ENCODE measurements at regions not wholly inside any gene's neighbourhood (a gene's known extent, or its start where the extent isn't known, plus 50 kb on each side); places are given as distances from the start of the nearest gene placed in this dataset.

DNA sequence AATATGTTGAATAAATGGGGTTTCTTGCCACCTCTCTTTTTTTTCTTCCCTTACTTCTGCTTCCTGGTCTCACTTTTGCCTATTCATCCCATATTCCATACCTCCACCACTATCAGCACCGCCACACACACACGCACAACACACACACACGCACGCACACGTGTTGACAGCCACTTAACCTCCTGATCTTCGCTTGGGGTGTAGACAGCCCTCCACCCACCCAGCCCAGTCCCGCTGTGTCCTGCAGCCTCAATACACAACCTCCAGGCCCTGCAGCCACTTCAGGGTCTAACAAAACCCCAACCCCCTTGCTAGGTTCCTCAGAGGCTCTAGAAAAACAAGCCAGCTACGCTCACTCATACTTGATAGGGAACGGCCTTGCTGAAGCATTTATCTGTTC is 72.3 kb downstream of the LINC00237 start:
- DNase-seq (ENCODE audit: low read depth), result no peak

DNA sequence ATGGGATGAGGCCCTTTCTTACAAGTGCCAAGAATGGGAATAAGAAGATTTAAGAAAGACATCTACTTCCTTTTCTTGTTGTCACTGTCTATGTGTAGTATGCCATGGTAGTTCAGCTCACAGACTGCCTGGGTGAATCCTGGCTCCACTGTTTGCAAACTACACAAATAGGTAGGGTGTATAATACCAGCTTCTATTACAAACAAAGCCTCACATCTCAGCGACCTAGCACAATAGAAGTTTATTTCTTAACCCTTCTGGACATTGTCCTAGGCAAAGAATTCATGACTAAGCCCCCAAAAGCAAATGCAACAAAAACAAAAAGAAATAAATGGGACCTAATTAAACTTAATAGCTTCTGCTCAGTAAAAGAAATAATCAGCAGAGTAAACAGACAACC is 74.5 kb downstream of the LINC00237 start:
- DNase-seq (ENCODE audit: low read depth), result no peak

DNA sequence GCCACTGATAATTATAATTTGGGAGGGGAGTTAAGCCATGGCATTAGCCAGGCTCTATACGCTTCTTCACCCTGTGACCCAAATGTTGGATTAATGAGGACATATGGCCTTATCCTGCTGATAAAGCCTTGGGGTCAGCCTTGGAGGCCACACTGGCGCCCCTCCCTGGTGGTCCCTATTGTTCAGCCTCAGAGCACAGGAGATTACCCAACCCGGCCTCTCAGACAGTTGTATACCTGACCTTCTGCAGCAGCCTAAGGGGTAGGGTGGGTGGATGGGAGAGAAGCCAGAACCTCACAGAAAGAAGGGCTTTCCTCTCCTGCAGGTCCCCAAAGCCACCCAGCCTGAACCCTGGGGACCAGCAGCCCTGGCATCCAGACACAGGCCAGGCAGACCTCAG is 76.8 kb downstream of the LINC00237 start:
- DNase-seq (ENCODE audit: low read depth), result no peak

DNA sequence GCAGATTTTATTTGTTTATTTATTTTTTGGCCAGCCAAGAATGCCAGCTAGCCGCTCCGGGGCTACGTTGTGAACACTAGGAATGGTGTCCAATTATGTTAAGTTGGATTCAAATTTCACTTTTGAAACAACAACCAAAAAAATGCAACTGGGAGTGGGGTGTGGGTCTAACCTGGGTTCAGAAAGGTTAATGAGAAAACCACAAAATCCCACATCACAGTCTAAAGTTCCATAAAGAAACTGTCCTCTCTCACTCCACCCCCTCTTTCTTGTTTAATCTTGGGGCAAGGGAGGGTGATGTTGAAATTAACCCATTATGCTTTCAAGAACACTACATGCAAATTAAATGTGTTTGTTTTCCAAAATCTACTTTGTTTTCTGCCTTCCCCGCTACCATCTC is 77.2 kb downstream of the LINC00237 start:
- DNase-seq (ENCODE audit: low read depth), result no peak

DNA sequence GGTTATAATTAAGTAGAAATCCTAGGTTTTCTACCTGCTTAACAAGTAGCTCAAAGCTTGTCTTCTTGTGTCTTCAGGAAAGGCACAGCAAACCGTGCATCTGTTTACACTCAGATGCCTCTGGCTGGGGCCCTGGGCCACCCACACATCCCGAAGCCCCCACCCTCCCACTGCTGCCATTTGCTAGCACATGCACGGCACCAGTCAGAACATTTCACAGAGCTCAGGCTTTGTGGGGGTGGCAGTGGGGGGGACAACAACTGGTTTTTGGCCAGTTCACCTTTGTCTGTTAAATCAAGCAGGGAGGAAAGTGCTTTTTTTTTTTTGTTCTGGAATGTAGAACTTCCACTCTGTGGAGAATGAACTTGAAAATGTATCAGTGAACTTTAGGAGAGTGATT is 77.7 kb downstream of the LINC00237 start:
- no peak for DNase-seq (ENCODE audit: low read depth)

DNA sequence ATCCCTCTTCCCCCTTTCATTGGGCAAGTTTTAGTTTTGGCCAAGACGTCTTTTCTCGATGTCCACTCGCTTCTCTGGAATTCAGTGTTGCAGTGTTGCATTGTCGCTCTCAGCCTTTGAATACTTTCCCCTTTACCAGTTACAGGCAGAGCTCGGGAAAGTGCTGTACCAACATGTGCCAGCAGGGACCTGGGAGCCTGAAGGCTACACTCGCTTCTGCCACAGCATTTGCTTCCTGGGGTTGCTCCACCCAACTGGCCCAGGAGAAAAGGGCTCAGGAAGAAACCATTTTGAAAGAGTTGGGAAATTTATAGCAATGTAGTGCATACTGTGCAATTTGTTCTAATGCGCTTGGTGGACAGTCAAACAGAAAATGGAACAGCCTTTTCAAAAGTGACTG is 78.6 kb downstream of the LINC00237 start:
- peak; percentile 39 for DNase-seq (ENCODE audit: low read depth)

DNA sequence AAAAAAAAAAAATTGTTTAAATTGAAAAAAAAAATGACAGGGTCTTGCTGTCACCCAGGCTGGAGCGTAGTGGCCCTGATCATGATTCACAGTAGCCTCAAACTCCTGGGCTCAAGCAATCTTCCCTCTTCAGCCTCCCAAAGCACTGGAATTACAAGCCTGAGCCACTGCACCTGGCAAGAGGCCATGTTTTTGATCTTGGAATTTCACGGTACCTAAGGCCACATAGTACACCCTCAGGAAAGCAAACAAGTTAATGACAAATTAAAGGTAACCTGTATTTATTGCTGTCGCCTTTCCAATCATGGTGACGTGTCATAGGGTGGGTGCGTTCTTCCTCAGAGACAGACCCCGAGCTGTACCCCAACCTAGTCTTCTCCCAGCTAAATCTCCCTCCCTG is 79.2 kb downstream of the LINC00237 start:
- DNase-seq (ENCODE audit: low read depth), result no peak

DNA sequence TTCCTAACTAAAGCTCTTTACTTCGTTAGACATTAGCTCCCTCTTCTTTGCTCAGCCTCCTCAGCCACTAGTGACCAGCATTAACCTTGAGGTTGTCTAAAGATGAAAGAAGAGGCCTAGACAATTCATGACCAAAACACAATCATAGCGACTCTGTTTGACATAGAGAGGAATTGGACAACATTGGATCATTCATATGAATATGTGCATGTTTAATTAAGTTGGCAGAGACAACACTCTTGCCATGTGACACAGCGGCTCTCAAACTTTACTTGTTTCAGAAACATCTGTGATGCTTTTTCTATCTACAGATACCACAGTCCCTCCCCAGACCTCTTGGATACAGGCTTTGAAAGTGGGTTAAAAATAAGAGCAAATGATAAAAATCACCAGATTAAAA is 81.7 kb downstream of the LINC00237 start:
- no peak for DNase-seq (ENCODE audit: low read depth)

DNA sequence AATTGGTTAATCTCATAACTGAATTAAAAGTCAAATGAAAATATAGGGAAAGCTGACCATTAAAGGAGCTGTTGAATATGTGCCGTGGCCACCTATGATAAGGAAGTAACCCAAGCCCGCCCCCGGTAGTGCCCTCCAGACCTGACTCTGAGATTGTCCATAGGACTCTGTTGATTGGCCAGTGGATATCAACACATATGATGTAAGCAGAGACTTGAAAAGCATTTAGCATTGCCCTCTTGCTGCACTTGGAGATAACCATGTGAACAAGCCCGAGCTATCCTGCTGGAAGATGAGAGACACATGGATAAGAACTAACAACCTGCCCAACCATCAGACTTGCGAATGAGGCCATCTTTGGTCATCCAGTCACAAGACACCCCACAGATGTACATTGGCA is 83.2 kb downstream of the LINC00237 start:
- no peak for DNase-seq (ENCODE audit: low read depth)

DNA sequence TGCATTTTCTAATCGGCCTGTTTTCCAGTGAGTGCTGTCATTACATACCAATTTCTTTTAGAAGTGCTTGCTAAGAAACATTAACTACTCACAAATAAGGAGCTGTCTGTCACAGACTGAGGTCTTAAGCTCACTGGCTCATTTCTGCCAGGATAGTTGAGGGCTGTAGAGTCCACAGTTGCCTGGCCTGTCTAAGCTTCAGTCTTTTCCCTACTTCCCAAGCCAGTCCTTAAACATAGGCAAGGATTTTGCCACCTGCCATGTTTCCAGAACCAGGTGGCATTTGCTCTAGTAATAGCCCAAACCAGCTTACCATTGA is 84.7 kb downstream of the LINC00237 start:
- DNase-seq (ENCODE audit: low read depth), result no peak

DNA sequence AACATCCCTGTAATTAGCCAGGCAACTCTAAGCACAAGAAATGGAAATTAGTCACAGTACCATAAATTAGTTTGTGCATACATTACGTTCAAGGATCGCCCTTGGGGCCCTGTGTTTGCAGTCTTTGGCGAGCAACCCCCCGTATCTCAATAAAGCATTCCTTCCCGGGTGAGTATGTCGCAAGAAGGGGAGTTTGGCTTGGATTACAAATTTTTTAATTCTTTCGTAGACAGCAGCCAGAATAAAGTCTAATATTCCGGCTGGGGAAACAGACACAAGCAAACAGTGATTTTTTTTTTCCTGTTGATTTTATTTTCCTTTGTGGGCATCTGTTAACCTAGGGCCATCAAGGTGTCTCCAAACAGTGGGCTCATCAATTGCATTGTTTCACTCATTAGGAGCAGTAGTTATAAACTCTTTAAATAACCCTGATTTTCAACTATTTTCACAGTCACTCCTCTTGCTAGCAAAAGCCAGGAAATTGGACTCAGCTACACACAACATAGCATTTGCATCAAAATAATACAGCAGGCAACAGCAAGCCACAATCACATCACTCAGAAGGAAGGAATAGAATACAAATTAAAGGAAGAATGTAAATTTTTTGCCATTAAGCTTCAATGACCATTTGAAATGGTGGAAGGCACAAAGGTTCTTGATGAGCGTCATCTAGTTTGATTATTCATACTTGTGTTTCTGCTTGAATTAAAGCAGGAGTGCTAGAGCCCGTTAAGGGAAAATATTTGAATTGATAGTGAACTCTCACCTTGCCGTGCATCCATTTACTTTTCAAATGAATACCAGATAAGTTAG is 85.3 kb downstream of the LINC00237 start:
- DNase-seq (ENCODE audit: low read depth), result no peak

DNA sequence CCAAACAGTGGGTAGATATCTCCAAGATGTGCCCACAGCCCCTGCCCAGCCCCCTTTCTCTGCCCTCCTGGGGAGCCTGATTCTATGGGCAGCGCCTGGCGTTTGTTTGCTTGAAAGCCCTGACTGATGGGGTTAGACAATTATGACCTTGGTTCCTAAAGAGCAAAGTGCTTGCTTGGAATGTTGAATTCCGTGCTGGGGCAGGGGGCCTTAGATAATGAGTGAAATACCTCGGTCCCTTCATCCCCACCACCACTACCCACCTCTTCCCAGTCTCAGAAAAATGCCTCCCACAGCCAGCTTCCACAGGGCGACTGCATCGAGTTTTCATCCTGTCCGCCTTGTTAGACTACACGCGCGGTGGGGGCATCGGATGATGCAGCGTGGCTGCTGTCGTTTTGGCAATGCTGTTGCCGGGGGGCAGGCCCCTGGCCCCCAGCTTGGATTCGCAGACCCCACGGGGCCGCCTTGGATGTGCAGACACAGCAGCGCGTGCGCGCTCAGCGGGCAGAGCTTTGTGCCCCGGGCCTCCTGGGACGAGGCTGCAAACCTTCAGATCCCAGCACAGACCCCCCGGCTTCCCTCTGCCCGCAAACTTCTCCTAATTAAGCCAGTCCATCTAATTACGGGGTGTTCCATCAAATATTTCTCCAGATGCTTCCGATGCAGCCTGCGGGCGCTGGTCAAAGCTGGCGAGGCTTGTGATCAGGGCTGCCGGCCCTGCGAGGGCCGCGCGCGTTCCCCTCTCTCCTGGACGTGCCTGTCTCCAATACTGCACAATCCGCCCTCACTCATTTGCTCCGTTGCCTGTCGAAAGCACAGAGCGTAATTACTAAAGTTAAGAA is 86.1 kb downstream of the LINC00237 start:
- no peak for DNase-seq (ENCODE audit: low read depth)

DNA sequence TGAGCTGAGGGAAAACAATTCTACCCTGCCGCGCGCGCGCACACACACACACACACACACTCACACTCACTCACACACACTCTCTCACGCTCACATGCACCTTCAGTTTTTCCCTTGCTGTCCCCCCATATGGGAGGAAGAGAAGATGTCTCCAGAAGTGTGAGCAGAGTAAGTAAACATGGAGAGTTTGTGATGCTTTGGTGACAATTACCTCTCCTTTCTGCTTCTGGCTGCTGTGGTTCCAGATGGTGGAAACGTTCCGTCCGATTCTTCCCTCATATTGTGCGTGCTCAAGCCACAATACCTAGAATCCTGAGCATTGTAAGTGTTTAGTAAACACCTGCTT is 86.7 kb downstream of the LINC00237 start:
- no peak for DNase-seq (ENCODE audit: low read depth)

DNA sequence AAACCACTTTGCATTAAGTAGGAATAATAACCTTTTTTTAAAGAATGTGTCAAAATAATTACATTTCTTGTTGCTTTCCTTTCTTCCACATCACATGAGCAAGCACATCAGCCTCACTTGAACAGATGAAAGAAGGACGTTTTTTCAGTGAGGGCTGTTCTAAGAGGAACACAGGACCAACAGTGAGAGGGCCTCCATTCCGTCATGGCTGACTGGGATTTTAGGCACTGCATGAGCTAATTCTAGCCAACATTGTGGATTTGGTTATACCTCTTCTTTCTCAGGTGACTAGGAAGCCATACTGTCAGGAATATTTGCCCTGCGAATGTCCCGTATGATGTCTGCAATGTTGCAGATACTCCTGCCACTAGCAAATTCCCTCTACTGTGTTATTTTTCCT is 87.6 kb downstream of the LINC00237 start:
- DNase-seq (ENCODE audit: low read depth), result no peak

DNA sequence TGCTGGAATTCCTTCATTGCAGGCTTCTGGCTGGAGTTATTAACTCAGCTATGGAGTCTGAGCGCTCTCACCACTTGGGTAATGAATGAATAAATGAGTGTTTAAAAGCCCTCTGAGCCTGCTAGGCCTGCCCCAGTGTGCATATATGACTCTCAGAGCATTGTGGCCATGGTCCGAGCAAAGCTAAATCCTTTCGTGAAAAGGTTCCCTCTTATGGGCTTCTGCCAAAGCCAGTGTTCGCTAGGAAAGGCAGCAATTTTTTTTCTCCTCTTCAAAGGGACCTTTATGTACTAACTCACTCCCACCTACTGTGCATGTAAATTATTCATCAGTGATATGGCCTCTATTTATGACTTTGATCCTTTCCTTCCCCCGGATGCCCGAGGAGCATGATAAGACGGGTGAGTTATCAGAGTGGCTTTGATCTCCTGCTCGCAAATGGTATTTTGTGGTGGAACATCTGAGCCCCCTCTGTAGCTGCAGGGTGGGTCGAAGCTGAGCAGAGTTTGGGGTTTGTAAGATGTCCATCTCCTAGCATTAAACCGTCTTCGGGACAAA is 88.6 kb downstream of the LINC00237 start:
- DNase-seq (ENCODE audit: low read depth), result no peak

DNA sequence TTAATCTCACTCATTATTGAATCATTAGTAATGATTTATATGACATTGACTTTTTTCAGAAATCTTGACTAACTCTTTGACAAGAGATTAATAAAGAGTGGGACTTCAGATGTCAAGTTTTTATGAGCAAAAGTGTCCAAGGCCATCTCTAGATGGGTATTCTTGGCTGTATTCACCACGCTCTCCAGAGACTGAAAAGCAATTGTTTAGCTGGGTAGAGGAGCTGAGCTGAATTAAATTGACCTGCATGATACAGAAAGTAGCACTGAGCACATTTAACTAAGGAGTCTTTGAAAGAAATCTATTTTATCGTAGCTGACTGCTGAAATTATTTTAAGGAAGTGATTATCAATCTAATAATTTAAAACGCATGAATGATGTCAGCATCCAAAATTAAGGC is 89.4 kb downstream of the LINC00237 start:
- no peak for DNase-seq (ENCODE audit: low read depth)

DNA sequence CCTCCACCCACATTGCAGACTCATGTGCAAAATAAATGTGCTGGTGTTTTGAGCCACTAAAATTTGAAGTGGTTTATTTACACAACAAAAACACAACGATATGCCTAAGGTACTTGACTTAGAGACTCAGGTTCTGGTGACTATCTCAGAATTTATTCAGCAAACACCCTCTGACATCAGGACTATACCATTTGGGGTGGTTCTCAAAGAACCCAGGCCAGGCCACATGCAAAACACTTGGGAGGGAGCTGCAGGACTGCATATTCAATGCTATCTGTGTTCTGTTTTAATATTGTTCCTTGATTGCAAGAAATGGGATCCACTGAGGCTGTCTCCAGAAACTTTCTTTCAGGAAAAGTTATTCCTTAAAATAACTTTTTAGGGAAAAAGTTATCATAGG is 91.6 kb downstream of the LINC00237 start:
- DNase-seq (ENCODE audit: low read depth), result no peak

DNA sequence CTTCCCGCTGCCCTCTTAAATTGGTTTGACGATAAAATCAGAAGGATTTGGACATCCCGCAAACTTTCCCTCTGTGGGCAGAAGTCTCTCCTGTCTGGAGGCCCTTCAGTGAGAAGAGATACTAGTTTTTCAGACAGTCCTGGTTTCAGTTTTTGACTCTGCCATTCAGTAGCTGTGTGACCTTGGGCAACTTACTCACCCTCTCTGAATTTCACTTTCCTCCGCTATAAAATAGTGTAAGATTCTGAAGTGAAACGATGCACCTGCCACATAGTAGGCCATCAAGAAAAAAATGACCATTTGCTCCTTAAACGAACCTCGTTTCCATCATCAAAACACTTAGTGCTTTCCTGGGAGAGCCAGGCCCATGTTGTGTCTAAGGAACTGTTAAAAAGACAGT is 97.2 kb downstream of the LINC00237 start:
- no peak for DNase-seq (ENCODE audit: low read depth)

DNA sequence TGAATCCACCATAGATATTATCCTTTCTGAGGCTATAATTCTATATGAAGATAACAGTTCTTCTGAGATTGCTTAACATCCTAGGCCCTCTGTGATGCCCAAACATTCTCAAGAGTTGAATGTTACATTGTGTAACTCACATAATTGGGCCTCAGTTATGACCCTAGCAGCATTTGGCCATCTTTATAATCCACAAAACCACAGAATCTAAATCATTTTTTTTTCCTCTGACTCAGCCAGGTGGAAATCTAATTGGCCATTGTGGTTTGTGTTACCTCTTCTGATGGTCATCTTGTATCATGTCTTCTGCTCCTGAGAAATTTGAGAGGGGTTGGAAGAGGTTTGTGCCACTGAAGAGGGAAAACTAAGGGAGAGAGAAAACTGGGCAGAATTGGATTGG is 99.5 kb downstream of the LINC00237 start:
- DNase-seq (ENCODE audit: low read depth), result no peak

DNA sequence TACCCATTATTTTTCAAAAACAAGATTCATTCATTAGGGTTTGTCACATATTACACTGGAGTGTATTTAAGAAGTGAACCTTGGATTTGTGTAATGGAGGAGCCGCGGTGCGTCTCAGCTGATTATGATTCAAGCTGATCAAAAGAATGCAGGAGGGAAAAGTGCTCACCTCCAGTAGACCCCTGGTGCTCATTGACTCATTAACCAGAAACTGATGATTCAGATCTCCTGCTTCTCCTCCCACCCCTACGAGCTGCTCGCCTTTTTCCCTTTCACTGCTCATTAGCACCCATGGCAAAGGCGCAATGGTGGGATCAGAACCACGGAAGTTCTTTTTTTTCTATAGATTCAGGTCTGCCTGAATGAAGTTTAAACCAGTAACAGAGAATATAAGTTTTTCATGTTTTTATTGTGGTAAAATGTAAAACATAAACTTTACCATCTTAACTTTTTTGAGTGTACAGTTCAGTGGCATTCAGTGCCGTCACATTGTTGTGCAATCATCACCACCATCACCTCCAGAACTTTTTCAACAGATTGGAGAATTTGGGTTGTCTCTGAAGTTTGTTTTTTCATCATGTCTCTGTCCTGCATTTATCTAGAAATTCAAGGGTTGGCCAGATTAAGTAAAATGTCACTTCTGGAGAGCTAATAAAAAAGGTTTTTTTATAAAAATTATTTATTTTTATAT is 101.6 kb downstream of the LINC00237 start:
- no peak for DNase-seq (ENCODE audit: low read depth)

DNA sequence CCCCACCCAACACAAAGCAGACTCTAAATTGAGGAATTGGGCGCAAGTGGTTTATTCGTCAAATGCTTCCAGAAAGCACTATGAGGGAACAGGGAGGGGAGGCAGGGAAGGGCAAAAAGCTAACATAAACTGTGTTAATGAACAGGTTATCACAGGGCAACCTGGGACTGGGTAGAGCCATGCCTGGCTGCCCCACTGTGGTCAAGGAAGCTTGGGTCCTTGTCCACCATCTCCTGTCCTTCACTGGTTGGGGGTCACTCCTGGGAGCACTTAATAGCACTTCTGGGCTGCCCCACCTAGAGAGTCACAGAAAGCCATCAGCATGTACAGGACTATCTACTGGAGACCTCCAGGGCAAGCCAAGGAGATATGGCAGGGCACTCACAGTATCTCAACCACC is 102.3 kb downstream of the LINC00237 start:
- no peak for DNase-seq (ENCODE audit: low read depth)

DNA sequence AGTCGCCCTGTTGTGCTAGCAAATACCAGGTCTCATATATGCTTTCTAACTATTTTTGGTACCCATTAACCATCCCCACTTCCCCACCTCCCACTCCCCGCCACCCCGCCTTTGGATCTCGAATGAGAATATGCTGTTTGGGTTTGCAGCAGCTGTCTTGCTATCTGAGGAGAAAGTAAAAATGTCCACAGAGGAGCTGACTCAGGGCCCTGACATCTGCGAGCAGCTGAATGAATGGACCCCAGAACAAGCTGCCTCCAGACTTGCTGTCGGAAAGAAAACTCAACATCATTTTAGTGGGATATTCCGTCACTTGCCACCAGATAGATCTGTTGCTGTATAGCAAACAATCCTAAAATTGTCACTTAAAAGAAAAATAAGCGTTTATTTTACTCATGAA is 103.7 kb downstream of the LINC00237 start:
- no peak for DNase-seq (ENCODE audit: low read depth)

DNA sequence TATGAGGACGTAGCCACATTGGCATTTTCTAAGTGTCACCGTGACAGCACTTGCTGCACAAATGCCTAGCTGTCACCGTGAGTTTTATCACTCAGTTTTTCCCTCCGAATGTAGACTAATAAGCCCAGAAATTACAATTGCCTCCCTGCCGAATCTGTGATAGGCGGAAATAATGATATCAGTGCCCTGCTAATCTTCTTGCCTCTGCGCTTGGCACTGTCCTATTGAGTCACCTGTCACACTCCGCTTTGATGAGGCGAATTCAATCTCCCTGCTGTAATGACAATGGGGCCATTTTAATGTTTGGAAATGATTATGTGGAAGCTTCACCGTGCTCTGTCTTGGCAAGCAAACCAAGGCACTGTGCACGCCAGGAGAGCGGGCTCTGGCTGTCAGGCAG is 112.8 kb downstream of the LINC00237 start:
- no peak for DNase-seq (ENCODE audit: low read depth)

All from ELR (cell line).